NCI-H1105 treated with DMSO at 0.1 percent for 48 hours (cell line): ENCODE measurements at regions not wholly inside any gene's neighbourhood (a gene's known extent, or its start where the extent isn't known, plus 50 kb on each side); places are given as distances from the start of the nearest gene placed in this dataset.

Experiments used
- DNase-seq: peaks from one replicate; lab custom pipeline; 2025; lab: John Stamatoyannopoulos, UW

DNA sequence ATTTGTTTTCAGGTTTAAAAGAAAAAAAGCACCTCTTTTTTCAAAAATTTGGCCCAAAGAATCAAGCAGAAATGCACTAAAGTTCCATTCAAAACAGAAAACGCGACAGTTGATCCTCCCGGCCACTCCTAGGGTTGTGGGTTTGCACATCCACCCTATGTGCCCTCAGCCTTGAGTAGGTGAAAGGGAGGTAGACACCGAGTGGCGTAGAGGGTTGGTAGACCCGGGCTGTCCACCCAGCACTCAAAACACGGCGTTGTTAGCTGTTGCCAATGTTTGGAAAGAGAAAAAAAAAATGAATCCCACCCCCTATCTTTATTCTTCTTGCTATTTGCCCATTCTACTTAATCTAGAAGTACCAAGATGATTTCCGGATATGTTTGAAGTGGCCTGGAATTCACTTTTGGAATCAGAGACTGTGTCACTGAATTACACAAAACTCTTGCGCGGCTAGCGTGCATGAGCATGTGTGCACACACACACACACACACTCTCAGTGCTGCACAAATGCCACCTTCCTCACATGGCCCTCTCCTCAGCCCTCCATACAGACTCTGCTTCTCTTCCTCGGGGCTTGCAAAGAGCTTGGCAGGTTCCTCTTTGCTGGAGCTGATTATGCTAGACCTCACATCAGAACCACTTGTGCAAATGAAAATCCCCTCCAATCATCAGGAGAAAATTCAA, 110.2 kb upstream of the HAND1 start:
- no peak for DNase-seq

GRCh38 chr5:154587123-154588026, 109.3 kb upstream of the HAND1 start:
- no peak for DNase-seq

DNA sequence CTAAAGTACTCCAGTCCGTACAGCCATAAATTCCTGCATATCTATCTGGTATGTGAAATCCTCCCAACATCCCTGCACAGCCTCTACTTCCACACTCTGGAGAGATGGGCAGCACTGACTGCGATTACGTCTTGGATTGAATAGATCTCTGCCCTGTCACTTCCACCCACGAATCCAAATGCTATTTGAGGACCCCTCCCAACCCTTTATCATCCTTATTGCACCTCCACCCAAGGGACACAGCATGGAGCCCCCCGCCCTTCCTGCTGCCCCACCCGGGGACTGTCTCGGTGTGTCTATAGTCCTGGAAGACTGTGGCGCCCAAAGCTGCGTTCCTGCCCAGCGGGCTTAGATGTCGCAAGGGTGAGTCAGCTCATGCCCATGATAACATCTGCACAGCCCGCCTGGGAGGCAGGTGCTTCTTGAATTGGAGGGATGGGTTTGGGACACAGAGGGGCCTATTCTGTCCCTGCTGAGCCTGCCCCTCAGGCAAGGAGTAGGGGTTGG, 105.7 kb upstream of the HAND1 start:
- DNase-seq: no peak

- DNase-seq: no peak
These were observed 102.4 kb upstream of the HAND1 start for GRCh38 chr5:154580422-154580821.

GRCh38 chr5:154577416-154577815, 99.4 kb upstream of the HAND1 start:
- DNase-seq: no peak

DNA sequence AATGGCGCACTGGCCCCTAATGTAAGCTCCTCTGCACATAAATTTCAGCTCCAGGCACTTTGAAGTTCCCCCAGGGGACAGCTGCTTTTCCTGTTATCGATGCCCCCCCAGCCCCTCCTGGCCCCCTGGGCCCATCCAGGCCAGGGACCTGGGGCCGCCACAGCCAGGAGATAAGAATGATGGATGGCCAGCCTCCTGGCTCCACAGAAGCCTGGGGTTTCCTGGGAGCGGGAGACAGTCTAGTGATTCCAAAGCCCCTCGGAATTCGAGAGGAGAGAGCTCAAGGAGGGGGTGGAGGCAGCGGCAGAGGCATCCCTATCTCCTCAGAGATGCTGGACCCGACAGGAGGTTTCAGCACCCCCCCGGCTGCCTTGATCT, 98.4 kb upstream of the HAND1 start:
- no peak for DNase-seq

DNA sequence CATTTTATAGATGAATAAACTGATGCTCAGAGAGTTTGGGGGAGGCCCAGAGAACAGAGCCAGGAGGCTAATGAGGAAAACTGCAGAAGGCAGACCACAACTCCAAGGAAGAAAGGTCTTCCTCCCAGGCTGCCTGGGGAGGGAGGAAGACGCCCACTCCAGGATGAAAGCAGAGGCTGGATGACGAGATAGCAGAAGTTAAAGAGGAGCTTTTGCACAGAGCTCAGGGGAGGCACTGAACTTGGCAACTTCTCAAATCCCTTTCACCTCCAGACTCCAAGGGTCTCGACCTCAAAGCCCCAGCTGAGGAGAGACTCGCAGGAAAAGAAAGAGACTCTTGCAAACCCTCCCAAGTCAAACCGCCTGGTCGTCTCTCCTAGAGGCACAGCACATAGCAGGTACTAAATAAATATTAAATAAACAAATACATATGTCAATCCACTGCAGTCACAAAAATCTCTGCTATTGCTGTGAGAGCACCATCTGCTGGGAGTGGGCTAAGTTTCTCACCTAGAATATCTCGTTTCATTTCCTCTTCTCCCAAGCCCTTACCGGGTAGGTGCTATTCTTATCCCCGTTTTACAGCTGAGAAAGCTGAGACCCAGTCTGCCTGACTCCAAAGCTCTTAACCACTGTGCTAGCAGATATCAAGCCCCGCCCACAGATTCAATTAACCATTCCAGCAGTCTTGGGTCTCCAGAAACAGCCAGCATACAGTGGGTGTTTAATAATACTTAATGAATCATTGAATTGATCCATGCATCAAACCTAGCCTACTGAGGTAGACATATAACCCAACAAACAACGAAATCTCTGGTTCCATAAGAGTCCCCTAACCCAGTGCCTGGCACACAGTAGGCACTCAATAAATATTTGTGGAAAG, 97.8 kb upstream of the HAND1 start:
- DNase-seq: no peak

DNA sequence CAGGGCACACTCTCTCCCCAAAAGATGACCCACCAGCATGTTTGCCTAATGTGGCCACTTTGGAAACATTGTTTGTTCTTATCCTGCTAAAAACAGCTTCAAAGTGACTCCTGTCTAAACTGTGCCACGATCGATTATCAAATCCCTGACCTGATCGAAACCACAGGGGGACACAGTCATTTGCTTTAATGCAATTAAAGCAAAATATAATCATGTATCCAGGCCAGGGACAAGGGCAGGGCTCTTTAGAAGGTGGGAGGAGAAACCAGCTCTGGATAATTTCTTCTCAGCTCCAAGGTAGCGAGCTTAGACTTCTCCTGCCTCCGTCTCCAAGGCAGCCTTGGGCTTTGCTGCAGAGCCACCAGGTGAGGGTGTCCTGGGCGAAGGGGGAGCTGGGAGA, 95.0 kb upstream of the HAND1 start:
- no peak for DNase-seq

DNA sequence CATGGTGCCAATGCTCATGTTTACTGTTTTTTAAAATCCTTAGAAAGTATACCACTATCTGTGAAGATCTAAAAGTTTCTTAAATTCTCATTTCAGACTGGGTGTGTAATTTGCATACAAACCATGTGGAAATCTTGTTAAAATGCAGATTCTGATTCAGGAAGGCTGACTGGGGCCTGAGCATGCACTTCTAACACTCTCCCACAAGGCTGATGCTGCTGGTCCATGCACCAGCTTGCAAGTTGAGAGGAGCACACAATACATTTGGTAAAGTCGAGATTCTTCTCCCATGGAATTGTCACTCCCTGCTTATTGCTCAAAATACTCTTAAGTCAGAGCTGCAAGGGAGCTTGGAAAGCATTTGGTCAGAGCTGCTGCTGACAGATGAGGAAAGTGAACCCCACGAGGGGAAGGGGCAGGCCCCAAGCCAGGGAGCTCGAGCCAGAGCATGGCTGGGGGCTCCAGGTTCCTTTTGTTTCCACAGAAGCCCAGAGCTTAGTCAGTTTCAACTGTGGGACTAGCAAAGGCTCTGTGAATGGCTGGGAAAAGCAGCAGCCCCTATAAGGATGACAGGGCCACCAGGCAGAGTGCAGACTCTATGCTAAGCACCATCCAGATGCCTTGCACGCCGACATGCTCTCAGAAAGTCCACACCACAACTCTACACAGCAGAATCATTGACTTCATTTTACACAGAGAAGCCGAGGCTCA, 93.5 kb upstream of the HAND1 start:
- DNase-seq: no peak

DNA sequence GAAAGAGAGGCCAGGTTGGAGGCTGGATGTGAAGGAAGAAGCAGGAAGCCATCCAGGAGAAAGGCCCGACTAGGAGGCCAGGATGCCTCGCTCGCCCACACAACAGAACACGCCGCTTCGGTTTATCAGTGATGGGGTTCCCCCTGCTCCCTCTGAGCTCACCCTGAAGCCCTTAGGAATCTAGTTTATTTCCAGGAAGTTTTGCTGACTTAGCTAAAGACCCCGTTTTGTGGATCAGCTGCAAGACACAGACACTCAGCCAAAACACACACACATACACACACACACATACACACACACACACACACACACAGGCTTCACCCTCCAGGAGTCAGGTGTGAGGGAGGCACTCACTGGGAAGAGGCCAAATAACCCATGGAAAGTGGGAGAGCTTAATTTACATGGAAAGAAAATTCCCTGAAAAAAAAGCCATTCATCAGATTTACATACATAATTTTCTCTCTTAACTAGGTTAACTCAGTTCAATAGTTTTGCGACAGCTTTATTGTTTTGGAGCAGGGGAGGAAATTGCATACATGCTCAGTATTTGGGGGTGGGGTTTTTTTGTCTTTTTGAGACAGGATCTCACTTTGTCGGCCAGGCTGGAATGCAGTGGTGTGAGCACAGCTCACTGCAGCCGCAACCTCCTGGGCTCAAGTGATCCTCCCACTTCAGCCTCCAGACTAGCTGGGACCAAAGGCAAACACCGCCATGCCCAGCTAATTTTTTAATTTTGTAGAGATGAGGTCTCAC, 92.7 kb upstream of the HAND1 start:
- DNase-seq: no peak

GRCh38 chr5:154568589-154568988, 90.6 kb upstream of the HAND1 start:
- no peak for DNase-seq

- no peak for DNase-seq
These were observed 89.1 kb upstream of the HAND1 start for GRCh38 chr5:154567155-154567554.

DNA sequence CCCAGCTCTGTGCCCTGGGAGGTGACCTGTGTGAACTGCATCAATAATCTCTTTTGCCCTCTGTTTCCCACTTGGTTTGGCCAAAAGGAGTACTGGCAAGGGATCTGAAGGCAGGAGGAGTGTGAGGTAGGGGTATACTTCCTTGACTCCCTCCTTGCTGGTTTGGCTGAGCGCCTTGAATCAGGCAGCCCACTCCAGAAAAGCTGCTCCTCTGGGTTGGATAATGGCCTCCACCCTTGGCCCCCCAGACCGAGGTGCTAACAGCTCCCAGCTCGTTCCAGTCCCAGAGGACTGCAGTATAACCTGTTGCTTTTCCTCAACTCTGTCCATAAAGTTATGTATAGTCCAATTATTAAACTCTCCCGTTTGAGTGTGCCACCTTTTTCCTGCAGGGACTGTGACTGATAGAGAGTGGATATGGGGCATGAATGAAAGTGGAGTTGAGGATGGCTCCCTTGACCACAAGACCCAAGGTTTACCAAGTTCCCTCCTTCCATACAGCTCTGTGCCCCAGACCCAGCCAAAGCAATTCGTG, 88.2 kb upstream of the HAND1 start:
- DNase-seq: no peak

DNA sequence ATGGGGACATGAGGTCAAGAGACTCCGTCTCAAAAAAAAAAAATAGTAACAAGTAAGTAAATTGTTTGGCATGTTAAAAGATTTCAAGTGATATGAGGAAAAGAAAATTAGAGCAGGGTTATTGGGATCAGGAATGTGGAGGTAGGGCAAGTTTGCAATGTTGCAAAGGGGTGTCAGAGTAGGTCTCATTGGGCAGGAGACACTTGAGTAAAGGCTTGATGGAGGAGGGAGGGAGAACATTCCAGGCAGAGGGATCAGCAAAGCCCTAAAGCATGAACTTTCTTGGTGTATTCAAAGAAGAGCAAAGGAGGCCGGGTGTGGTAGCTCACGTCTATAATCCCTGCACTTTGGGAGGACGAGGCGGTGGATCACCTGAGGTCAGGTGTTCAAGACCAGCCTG, 87.1 kb upstream of the HAND1 start:
- no peak for DNase-seq

GRCh38 chr5:154562244-154562880, 84.3 kb upstream of the HAND1 start:
- DNase-seq: no peak

DNA sequence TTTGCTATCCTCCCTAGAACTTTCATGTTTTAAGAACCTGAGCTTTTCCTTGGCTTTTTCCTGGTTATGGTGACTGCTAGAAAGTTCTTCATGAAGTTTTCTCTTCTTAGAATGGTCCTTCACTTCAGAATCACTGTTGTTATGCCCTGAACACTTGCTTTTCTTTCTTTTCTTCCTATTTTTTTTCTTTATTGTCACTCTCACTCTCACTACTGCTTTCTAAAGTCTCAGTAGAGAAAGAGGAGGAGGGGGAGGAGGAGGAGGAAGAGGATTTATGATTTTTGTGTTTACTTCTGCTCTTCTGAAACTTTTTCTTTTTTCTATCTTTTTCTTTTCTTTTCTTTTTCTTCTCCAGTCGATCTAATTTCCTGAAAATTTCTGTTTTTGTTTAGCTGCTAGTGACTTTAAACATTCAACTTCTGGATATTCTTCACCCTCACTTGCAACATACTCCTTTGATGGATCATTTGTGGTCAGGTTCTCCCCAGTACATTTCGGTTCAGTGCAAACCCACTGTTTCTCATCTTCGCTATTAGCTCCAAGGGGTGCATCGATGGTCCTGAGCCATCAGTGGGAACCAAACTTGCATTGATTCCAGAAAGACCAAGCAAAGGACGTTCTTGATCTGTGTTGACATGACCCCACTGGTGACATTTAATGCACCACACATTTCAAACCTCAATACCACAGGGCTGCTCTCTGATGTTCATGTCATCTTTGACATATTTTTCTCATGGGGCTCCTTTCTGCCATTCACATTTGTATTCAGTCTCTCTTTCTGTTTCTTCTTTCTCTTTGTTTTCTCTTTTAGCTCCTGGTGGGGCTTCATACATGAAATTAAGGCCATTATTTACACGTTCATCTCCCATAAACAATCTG, 81.6 kb upstream of the HAND1 start:
- DNase-seq: no peak

DNA sequence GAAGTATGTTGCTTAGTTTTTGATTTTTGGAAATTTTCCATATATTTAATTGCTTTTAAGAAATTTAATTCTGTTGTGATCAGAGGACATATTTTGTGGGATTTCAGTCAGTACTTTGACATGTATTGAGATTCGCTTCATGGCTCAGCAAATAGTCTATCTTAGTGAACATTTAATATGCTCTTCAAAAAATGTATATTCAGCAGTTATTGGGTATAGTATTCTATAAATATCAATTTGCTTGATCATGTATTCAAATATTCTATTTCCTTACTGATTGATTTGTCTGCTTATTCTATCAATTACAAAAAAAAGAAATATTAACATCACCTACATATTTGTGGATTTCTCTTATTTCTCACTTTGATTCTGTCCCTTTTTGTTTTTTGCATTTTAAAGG, 79.5 kb upstream of the HAND1 start:
- no peak for DNase-seq

DNA sequence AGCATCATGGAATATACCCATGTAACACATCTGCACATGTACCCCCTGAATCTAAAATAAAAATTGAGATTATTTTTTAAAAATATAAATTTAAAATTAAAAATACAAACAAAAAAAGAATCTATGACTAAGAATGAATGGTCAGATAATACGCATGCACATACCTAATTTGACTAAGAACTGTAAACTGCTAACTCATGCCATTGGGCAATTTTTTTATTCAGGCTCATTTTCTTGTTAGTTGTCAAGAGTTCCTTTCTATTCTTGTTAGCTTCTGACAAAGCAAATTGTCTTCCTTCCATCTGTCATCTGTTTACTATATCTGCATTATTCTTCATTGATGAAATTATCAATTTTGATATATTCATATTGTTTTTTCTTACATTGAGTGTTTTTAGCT, 69.5 kb upstream of the HAND1 start:
- DNase-seq: no peak

DNA sequence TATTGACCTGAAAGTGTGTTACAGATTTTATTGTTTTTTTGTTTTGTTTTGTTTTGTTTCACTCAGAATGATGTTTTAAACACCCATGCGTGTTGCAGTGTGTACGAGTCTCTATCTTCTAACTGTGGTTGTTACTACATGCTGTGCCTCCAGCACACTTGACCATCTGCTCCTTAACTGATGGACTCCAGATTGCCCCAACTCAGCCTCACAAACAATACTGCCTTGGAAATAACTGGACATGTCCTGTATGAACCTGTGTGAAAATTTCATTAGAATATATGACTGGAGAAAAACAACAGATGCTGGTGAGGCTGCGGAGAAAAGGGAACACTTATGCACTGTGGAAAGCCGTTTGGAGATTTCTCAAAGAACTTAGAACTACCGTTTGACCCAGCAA, 68.7 kb upstream of the HAND1 start:
- no peak for DNase-seq
